HCT116 (cell line): ENCODE measurements at regions not wholly inside any gene's neighbourhood (a gene's known extent, or its start where the extent isn't known, plus 50 kb on each side); places are given as distances from the start of the nearest gene placed in this dataset.

Experiments used
- ATAC-seq: fragments of 200-7000 bp; cut with Tn5 transposase; 2 replicates; pipeline ENCODE4 v1.9.1; 2020; ENCODE audit warnings: mild to moderate bottlenecking, moderate library complexity
- BruUV-seq: library from RNA; stranded (reverse); fragments of 400-500 nt; replicated peaks from 2 replicates; lab custom pipeline; 2021; lab: Mats Ljungman, UMichigan
- CTCF ChIA-PET: fragments of 300-600 bp; sonication (Branson Sonifier 250); formaldehyde crosslinking; loops from one replicate; lab custom pipeline; 2021; ENCODE audit warnings: antibody characterized with exemption; lab: Charles Lee
- POLR2A ChIA-PET: fragments of 300-600, 350-600 bp; sonication (Branson Sonifier 250); formaldehyde crosslinking; loops from one replicate; lab custom pipeline; 2021; ENCODE audit warnings: antibody characterized with exemption; lab: Charles Lee
- RAD21 ChIA-PET, 2 experiments: fragments of 300-600 bp; sonication (Branson Sonifier 250); formaldehyde crosslinking; loops; one replicate each; lab custom pipeline; 2023; ENCODE audit warnings: low total read pairs in 2 of 2; ENCODE audit not compliant: uncharacterized antibody in 2 of 2, unreplicated experiment in 2 of 2, low non-redundant PET in 1 of 2; lab: Charles Lee
- DNase-seq: peaks from one replicate; pipeline ENCODE4 v3.0.0-alpha.2; 2010; ENCODE audit warnings: low read depth, low spot score
- H2AFZ ChIP-seq: fragments of 200-600 bp; shearing (Covaris generic), sonication (generic); 2 replicates; pipeline ENCODE4 v1.6.1; 2017; ENCODE audit warnings: low read depth, mixed run types, mixed read lengths, antibody characterized with exemption, low read length; ENCODE audit not compliant: poor library complexity, severe bottlenecking
- H3K27ac ChIP-seq: 2 replicates; pipeline ENCODE4 v1.5.1; 2012; ENCODE audit warnings: low read depth, low read length
- H3K27me3 ChIP-seq: fragments of 200-600 bp; sonication (generic); 2 replicates; pipeline ENCODE4 v1.6.1; 2016; ENCODE audit warnings: mixed run types, low read length, mixed read lengths; ENCODE audit not compliant: insufficient read depth
- H3K36me3 ChIP-seq, 2 experiments: fragments of 200-500 bp in 1 of 2; fragments of 200-600 bp in 1 of 2; sonication (Bioruptor generic) in 1 of 2; sonication (generic) in 1 of 2; 2 replicates each; pipeline versions ENCODE4 v1.5.1 to v1.6.1; 2014 to 2016; ENCODE audit warnings: low read length in 2 of 2, inconsistent platforms in 1 of 2, mixed read lengths in 1 of 2, mixed run types in 1 of 2; ENCODE audit not compliant: insufficient read depth in 2 of 2, control insufficient read depth in 1 of 2
- H3K4me1 ChIP-seq, 2 experiments: fragments of 200-600 bp in 1 of 2; sonication (generic) in 1 of 2; 2 replicates each; pipeline versions ENCODE4 v1.5.1 to v1.6.1; 2012 to 2017; ENCODE audit warnings: low read length in 2 of 2, inconsistent platforms in 1 of 2, mild to moderate bottlenecking in 1 of 2, mixed read lengths in 1 of 2, mixed run types in 1 of 2, moderate library complexity in 1 of 2; ENCODE audit not compliant: insufficient read depth in 2 of 2, control insufficient read depth in 1 of 2
- H3K4me2 ChIP-seq: fragments of 200-600 bp; sonication (generic); 2 replicates; pipeline ENCODE4 v1.6.1; 2017; ENCODE audit warnings: mixed run types, low read length, mixed read lengths
- H3K4me3 ChIP-seq, 2 experiments: fragments of 200-600 bp in 1 of 2; sonication (generic) in 1 of 2; replicated peaks in 1 of 2; 2 replicates each; pipeline ENCODE4 v1.5.1; 2011 to 2016; ENCODE audit warnings: low read length in 2 of 2, control low read depth in 1 of 2, low read depth in 1 of 2, mild to moderate bottlenecking in 1 of 2, mixed read lengths in 1 of 2, mixed run types in 1 of 2
- H3K79me2 ChIP-seq: fragments of 200-600 bp; sonication (generic); 2 replicates; pipeline ENCODE4 v1.6.1; 2017; ENCODE audit warnings: mild to moderate bottlenecking, mixed run types, low read length, moderate library complexity, mixed read lengths; ENCODE audit not compliant: insufficient read depth
- H3K9ac ChIP-seq: fragments of 200-600 bp; sonication (generic); 2 replicates; pipeline ENCODE4 v1.6.1; 2016; ENCODE audit warnings: low read length, mixed read lengths
- H3K9me2 ChIP-seq: fragments of 200-600 bp; sonication (generic), shearing (Covaris generic); 2 replicates; pipeline ENCODE4 v1.6.1; 2017; ENCODE audit warnings: mixed run types, mild to moderate bottlenecking, moderate library complexity; ENCODE audit not compliant: insufficient read depth
- H3K9me3 ChIP-seq, 2 experiments: fragments of 200-500 bp in 1 of 2; fragments of 200-600 bp in 1 of 2; sonication (Bioruptor generic) in 1 of 2; sonication (generic) in 1 of 2; 2 replicates each; pipeline ENCODE4 v1.6.1; 2014 to 2017; ENCODE audit warnings: low read length in 2 of 2, mixed read lengths in 2 of 2, inconsistent platforms in 1 of 2, low read depth in 1 of 2, mild to moderate bottlenecking in 1 of 2, mixed run types in 1 of 2, moderate library complexity in 1 of 2; ENCODE audit not compliant: control insufficient read depth in 1 of 2, insufficient read depth in 1 of 2
- H4K20me1 ChIP-seq: fragments of 200-600 bp; sonication (generic), shearing (Covaris generic); 2 replicates; pipeline ENCODE4 v1.6.1; 2017; ENCODE audit warnings: mixed run types, mild to moderate bottlenecking, moderate library complexity; ENCODE audit not compliant: insufficient read depth
- CBX3 ChIP-seq: IDR thresholded peaks from 2 replicates; pipeline ENCODE4 v1.6.1; 2012; ENCODE audit warnings: low read depth
- CEBPB ChIP-seq: IDR thresholded peaks from 2 replicates; pipeline ENCODE4 v1.6.1; 2012; ENCODE audit warnings: low read depth
- EZH2 ChIP-seq: fragments of 200-600 bp; sonication (generic); IDR thresholded peaks from 2 replicates; pipeline ENCODE4 v1.6.1; 2017; ENCODE audit warnings: antibody characterized with exemption, mixed run types
- FOSL1 ChIP-seq: IDR thresholded peaks from 2 replicates; pipeline ENCODE4 v1.6.1; 2012; ENCODE audit warnings: low read depth
- POLR2A ChIP-seq: IDR thresholded peaks from 2 replicates; pipeline ENCODE4 v1.7.0; 2011; ENCODE audit warnings: borderline replicate concordance; ENCODE audit not compliant: insufficient read depth, insufficient read length; ENCODE audit errors: extremely low read depth
- RAD21 ChIP-seq: IDR thresholded peaks from 2 replicates; pipeline ENCODE4 v1.6.1; 2012; ENCODE audit warnings: low read depth, mild to moderate bottlenecking
- SRF ChIP-seq: IDR thresholded peaks from 2 replicates; pipeline ENCODE4 v1.6.1; 2012; ENCODE audit warnings: low read depth
- YY1 ChIP-seq: IDR thresholded peaks from 2 replicates; pipeline ENCODE4 v1.6.1; 2011; ENCODE audit warnings: low read length, low read depth, moderate library complexity, mild to moderate bottlenecking; ENCODE audit not compliant: insufficient replicate concordance; ENCODE audit errors: extremely low read depth
- ZFX ChIP-seq: fragments of 450-650 bp; IDR thresholded peaks from 2 replicates; pipeline ENCODE4 v1.6.1; 2017
- ZNF274 ChIP-seq: fragments of 200-500 bp; sonication (Bioruptor generic); IDR thresholded peaks from 2 replicates; pipeline ENCODE4 v1.6.1; 2014; ENCODE audit warnings: mild to moderate bottlenecking, low read depth, low read length, inconsistent platforms
- intact Hi-C: fragments of 100-400 bp; cut with micrococcal nuclease; formaldehyde crosslinking; loops from 2 replicates; pipeline ENCODE4 v1.10.0; 2022
- TF ChIP-seq, protein P1 (sequence below): IDR thresholded peaks from 2 replicates; pipeline ENCODE4 v1.6.1; 2011; ENCODE audit warnings: mild to moderate bottlenecking, low read length, moderate library complexity; ENCODE audit not compliant: insufficient replicate concordance; ENCODE audit errors: extremely low read depth
- TF ChIP-seq, protein P2 (sequence below): IDR thresholded peaks from 2 replicates; pipeline ENCODE4 v1.6.1; 2012; ENCODE audit warnings: low read depth
- TF ChIP-seq, protein P3 (sequence below): IDR thresholded peaks from 2 replicates; pipeline ENCODE4 v1.6.1; 2012
- TF ChIP-seq, protein P4 (sequence below), 3 experiments: fragments of 200-600 bp in 1 of 3; sonication (generic) in 1 of 3; IDR thresholded peaks in 2 of 3; conservative IDR thresholded peaks in 1 of 3; 2 replicates each; pipeline ENCODE4 v1.5.1; 2012 to 2017; ENCODE audit warnings: low read depth in 2 of 3, low read length in 2 of 3, antibody characterized with exemption in 1 of 3, borderline replicate concordance in 1 of 3, control low read depth in 1 of 3, mild to moderate bottlenecking in 1 of 3, mixed read lengths in 1 of 3, mixed run types in 1 of 3, moderate library complexity in 1 of 3; ENCODE audit not compliant: insufficient read depth in 1 of 3

DNA sequence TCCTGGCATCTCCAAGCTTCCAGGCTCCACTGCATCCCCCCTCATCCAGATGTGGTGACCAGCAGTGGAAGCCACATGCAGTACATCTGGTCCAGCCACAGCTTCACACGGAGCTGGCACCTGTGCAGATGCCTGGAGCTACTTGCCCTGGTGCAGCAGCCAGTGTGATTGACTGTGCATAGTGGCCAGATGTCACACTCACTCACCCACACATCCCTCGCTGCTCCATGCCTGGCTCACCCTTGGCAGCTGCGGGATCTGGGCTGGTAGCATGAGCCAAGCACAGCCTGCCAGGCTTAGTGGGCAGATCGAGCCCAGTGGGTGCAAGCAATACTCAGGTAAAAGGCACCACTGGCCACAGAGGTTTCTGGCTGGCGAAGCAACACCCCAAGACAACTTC lies 398.0 kb upstream of the CNTN4 start:
- Histone ChIP-seq H3K4me1 (no peaks in the 10 kb centered on the region), H3K9me3 (peaks cover 8 to 9% of the 10 kb centered on the region in 2 experiments; a peak in 2 of 4 replicates), H3K79me2 (no peaks in the 10 kb centered on the region), H4K20me1 (no peaks in the 10 kb centered on the region), H3K4me2 (no peak overlapping the region), H3K27ac (no peak overlapping the region), H3K9me2 (no peaks in the 10 kb centered on the region), H2AFZ (no peak overlapping the region), H3K27me3 (no peaks in the 10 kb centered on the region), H3K36me3 (no peaks in the 10 kb centered on the region), H3K4me3 (no peak overlapping the region), H3K9ac (no peak overlapping the region)
- TF ChIP-seq, protein P1, sequence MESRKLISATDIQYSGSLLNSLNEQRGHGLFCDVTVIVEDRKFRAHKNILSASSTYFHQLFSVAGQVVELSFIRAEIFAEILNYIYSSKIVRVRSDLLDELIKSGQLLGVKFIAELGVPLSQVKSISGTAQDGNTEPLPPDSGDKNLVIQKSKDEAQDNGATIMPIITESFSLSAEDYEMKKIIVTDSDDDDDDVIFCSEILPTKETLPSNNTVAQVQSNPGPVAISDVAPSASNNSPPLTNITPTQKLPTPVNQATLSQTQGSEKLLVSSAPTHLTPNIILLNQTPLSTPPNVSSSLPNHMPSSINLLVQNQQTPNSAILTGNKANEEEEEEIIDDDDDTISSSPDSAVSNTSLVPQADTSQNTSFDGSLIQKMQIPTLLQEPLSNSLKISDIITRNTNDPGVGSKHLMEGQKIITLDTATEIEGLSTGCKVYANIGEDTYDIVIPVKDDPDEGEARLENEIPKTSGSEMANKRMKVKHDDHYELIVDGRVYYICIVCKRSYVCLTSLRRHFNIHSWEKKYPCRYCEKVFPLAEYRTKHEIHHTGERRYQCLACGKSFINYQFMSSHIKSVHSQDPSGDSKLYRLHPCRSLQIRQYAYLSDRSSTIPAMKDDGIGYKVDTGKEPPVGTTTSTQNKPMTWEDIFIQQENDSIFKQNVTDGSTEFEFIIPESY: no peak
- TF ChIP-seq EZH2 (no peak), FOSL1 (no peak), CEBPB (no peak), CBX3 (no peak), POLR2A (no peak), RAD21 (no peak), ZNF274 (no peak), SRF (no peak), ZFX (no peak), YY1 (no peak)
- TF ChIP-seq, protein P2, sequence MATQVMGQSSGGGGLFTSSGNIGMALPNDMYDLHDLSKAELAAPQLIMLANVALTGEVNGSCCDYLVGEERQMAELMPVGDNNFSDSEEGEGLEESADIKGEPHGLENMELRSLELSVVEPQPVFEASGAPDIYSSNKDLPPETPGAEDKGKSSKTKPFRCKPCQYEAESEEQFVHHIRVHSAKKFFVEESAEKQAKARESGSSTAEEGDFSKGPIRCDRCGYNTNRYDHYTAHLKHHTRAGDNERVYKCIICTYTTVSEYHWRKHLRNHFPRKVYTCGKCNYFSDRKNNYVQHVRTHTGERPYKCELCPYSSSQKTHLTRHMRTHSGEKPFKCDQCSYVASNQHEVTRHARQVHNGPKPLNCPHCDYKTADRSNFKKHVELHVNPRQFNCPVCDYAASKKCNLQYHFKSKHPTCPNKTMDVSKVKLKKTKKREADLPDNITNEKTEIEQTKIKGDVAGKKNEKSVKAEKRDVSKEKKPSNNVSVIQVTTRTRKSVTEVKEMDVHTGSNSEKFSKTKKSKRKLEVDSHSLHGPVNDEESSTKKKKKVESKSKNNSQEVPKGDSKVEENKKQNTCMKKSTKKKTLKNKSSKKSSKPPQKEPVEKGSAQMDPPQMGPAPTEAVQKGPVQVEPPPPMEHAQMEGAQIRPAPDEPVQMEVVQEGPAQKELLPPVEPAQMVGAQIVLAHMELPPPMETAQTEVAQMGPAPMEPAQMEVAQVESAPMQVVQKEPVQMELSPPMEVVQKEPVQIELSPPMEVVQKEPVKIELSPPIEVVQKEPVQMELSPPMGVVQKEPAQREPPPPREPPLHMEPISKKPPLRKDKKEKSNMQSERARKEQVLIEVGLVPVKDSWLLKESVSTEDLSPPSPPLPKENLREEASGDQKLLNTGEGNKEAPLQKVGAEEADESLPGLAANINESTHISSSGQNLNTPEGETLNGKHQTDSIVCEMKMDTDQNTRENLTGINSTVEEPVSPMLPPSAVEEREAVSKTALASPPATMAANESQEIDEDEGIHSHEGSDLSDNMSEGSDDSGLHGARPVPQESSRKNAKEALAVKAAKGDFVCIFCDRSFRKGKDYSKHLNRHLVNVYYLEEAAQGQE: no peak
- TF ChIP-seq, protein P3, sequence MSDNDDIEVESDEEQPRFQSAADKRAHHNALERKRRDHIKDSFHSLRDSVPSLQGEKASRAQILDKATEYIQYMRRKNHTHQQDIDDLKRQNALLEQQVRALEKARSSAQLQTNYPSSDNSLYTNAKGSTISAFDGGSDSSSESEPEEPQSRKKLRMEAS: no peak
- TF ChIP-seq, protein P4, sequence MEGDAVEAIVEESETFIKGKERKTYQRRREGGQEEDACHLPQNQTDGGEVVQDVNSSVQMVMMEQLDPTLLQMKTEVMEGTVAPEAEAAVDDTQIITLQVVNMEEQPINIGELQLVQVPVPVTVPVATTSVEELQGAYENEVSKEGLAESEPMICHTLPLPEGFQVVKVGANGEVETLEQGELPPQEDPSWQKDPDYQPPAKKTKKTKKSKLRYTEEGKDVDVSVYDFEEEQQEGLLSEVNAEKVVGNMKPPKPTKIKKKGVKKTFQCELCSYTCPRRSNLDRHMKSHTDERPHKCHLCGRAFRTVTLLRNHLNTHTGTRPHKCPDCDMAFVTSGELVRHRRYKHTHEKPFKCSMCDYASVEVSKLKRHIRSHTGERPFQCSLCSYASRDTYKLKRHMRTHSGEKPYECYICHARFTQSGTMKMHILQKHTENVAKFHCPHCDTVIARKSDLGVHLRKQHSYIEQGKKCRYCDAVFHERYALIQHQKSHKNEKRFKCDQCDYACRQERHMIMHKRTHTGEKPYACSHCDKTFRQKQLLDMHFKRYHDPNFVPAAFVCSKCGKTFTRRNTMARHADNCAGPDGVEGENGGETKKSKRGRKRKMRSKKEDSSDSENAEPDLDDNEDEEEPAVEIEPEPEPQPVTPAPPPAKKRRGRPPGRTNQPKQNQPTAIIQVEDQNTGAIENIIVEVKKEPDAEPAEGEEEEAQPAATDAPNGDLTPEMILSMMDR (IDR thresholded peaks at IDR 0.05 in 2 of 3, conservative IDR thresholded peaks at IDR 0.05 in 1 of 3; ENCODE audit: borderline replicate concordance in 1 of 3, insufficient read depth in 1 of 3, low read depth in 2 of 3, low read length in 2 of 3): no peak
- CTCF ChIA-PET: no interaction called here
- ATAC-seq (no peak), DNase-seq (no peak)
- intact Hi-C loops: no loop called here
- no TSS peak for BruUV-seq
- POLR2A ChIA-PET: no interaction called here
- RAD21 ChIA-PET: no interaction called here
